ENCODE measurements at regions not wholly inside any gene's neighbourhood (a gene's known extent, or its start where the extent isn't known, plus 50 kb on each side); places are given as distances from the start of the nearest gene placed in this dataset.

- DNase-seq (ENCODE audit: low spot score) (no peak), ATAC-seq (ENCODE audit: low FRiP score) (no peak)
- no peak for TF ChIP-seq CTCF (IDR thresholded peaks at IDR 0.05)
Observed at GRCh38 chr2:15713475-15713874, 121.8 kb downstream of the DDX1 start.

- ATAC-seq (ENCODE audit: low FRiP score), result no peak
- no peak for DNase-seq (ENCODE audit: low spot score)
- TF ChIP-seq CTCF (IDR thresholded peaks at IDR 0.05), result no peak
Observed at GRCh38 chr2:15714002-15714401, 122.3 kb downstream of the DDX1 start.

- ATAC-seq (ENCODE audit: low FRiP score) (no peak), DNase-seq (ENCODE audit: low spot score) (no peak)
- no peak for TF ChIP-seq CTCF (IDR thresholded peaks at IDR 0.05)
Observed at GRCh38 chr2:15714609-15715008, 122.9 kb downstream of the DDX1 start.

- no peak for TF ChIP-seq CTCF (IDR thresholded peaks at IDR 0.05)
- DNase-seq (ENCODE audit: low spot score), result no peak
- no peak for ATAC-seq (ENCODE audit: low FRiP score)
Observed at GRCh38 chr2:15715596-15715995, 123.9 kb downstream of the DDX1 start.

- TF ChIP-seq CTCF (IDR thresholded peaks at IDR 0.05), result no peak
- ATAC-seq (ENCODE audit: low FRiP score) (no peak), DNase-seq (ENCODE audit: low spot score) (no peak)
Observed at GRCh38 chr2:15718103-15718943, 126.7 kb downstream of the DDX1 start.

- no peak for DNase-seq (ENCODE audit: low spot score)
- ATAC-seq (ENCODE audit: low FRiP score), result no peak
- TF ChIP-seq CTCF (IDR thresholded peaks at IDR 0.05), result no peak
Observed at GRCh38 chr2:15718944-15719323, 127.3 kb downstream of the DDX1 start.
